Ectodermal cell (in vitro differentiated cells): ENCODE measurements at regions not wholly inside any gene's neighbourhood (a gene's known extent, or its start where the extent isn't known, plus 50 kb on each side); places are given as distances from the start of the nearest gene placed in this dataset.

Experiments
- H3K27ac ChIP-seq: 2 replicates; pipeline ENCODE4 v1.7.0; 2013; ENCODE audit warnings: mild to moderate bottlenecking, low read depth, low read length; ENCODE audit not compliant: insufficient read depth, poor library complexity, severe bottlenecking
- H3K27me3 ChIP-seq: 2 replicates; pipeline ENCODE4 v1.7.0; 2013; ENCODE audit warnings: mild to moderate bottlenecking, low read length; ENCODE audit not compliant: insufficient read depth, control insufficient read depth, poor library complexity, severe bottlenecking
- H3K36me3 ChIP-seq: one replicate; pipeline ENCODE4 v1.7.0; 2013; ENCODE audit warnings: low read length; ENCODE audit not compliant: control insufficient read depth, insufficient read depth
- H3K4me1 ChIP-seq: one replicate; pipeline ENCODE4 v1.7.0; 2013; ENCODE audit warnings: low read length; ENCODE audit not compliant: control insufficient read depth, insufficient read depth
- H3K4me3 ChIP-seq: 2 replicates; pipeline ENCODE4 v1.7.0; 2013; ENCODE audit warnings: low read depth, low read length, control low read depth; ENCODE audit not compliant: insufficient read depth
- H3K9me3 ChIP-seq: 2 replicates; pipeline ENCODE4 v1.7.0; 2013; ENCODE audit warnings: mild to moderate bottlenecking, low read length, moderate library complexity; ENCODE audit not compliant: control insufficient read depth
- WGBS, 2 experiments: methylation state at CpG; one replicate each; pipeline ENCODE4 v1.1.7; 2013; ENCODE audit warnings: missing lambda C conversion rate in 2 of 2; 5-methylcytosine and 5-hydroxymethylcytosine counted together

DNA sequence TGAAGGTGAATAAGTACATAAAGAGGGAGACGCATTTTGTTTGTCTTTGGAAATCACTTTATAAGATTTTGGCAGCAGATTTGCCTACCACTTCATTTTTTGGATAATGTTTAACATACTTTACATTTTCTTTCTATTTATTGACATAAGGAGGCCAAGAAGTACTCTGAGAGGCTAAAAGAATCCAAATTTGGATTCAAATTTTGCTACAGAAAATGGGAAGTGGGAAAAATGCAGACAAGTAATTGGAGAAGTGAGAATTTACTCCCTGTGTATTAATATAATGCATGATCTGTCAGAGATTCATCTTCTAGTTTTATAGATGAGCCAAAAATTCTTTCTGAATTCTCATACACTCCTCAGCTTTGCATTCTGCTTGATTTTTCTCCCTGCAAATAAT lies 411.2 kb upstream of the CTNND2 start:
- 100% methylated on average over 1 of the region's 1 CpG; no CpG with 5 or more reads in 1 of the 2 experiments for WGBS, 2 experiments

GRCh38 chr5:12313602-12314001 lies 409.4 kb upstream of the CTNND2 start:
- H3K4me3 ChIP-seq, result no peak overlapping the region
- no peaks in the 10 kb centered on the region for H3K4me1 ChIP-seq
- H3K27ac ChIP-seq, result no peak overlapping the region
- no peaks in the 10 kb centered on the region for H3K9me3 ChIP-seq
- no peaks in the 10 kb centered on the region for H3K36me3 ChIP-seq
- no peaks in the 10 kb centered on the region for H3K27me3 ChIP-seq
- WGBS, 2 experiments, result 88 to 94% methylated on average over 1 of the region's 2 CpGs

More for the DNA sequence above, 411.2 kb upstream of the CTNND2 start:
- Histone ChIP-seq H3K27me3 (no peaks in the 10 kb centered on the region), H3K4me1 (no peaks in the 10 kb centered on the region), H3K9me3 (no peaks in the 10 kb centered on the region), H3K36me3 (no peaks in the 10 kb centered on the region), H3K4me3 (no peak overlapping the region), H3K27ac (no peak overlapping the region)

DNA sequence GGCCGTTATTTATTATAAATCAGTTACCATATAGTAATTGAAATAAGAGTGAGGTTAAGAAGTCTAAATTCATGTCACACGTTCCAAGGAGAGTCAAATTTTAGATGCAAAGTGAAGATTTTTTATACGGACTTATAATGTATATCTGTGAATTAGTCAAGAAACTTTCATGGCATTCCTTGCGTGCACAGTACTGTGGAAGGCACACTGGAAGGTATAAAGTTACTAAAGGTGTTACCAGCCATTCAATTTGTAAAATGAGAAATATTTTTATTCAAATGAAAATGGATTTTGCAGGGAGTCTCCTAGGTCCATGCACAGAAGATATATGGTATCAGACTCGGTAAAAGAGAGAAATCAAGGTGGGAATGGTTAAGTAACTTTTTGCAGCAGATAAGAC lies 408.1 kb upstream of the CTNND2 start:
- H3K4me1 ChIP-seq, result no peaks in the 10 kb centered on the region
- no peak overlapping the region for H3K27ac ChIP-seq
- H3K27me3 ChIP-seq, result no peaks in the 10 kb centered on the region
- H3K4me3 ChIP-seq, result no peak overlapping the region
- H3K9me3 ChIP-seq, result no peaks in the 10 kb centered on the region
- H3K36me3 ChIP-seq, result no peaks in the 10 kb centered on the region
- 94 to 96% methylated on average over 4 of the region's 5 CpGs for WGBS, 2 experiments

DNA sequence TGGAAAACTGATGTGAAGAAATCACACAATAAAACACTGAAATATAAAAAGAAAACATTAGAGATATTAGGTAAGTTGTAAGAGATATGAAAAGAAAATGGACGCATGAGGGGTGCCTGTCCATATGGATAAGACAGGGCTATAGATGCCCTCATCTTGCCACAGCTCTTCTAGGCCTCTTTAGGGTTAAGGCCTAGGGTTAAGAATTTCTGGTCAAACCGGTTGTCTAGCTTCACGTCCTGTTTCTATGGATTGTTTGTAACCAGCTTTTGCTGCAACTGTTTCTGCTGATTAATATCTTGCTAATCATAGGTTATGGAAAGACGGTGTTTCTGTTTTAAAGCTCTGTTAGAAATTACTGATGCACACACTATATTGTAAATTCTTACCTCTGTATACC lies 389.9 kb upstream of the CTNND2 start:
- Histone ChIP-seq H3K27ac (no peak overlapping the region), H3K27me3 (no peaks in the 10 kb centered on the region), H3K4me1 (no peaks in the 10 kb centered on the region), H3K4me3 (no peak overlapping the region), H3K9me3 (no peaks in the 10 kb centered on the region), H3K36me3 (no peaks in the 10 kb centered on the region)
- 92% methylated on average over 3 of the region's 4 CpGs for WGBS, 2 experiments

GRCh38 chr5:12292610-12293204 lies 388.5 kb upstream of the CTNND2 start:
- H3K4me1 ChIP-seq, result no peaks in the 10 kb centered on the region
- H3K4me3 ChIP-seq, result no peak overlapping the region
- H3K27me3 ChIP-seq, result no peaks in the 10 kb centered on the region
- no peaks in the 10 kb centered on the region for H3K36me3 ChIP-seq
- 25 to 41% methylated on average over 4 of the region's 6 CpGs for WGBS, 2 experiments
- no peaks in the 10 kb centered on the region for H3K9me3 ChIP-seq
- no peak overlapping the region for H3K27ac ChIP-seq

DNA sequence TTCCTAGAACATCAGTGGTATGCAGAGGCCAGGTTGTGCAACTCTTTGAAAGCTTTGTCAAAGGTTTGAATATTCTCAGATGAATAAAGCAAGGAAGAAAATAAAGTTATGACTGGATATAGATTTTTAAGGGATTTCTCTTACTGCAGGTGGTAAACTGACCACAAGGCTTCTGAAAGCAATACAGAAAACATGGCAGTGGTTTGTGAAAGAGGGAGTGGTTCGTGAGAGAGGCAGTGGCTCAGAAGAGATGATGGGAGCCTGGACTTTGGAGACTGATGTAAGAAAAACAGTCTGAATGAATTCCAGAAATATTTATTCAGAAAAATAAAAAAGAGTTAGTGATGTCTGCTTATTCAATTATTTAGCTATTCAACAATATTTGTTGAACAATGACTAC lies 380.4 kb upstream of the CTNND2 start:
- H3K9me3 ChIP-seq, result no peaks in the 10 kb centered on the region
- no peaks in the 10 kb centered on the region for H3K36me3 ChIP-seq
- H3K27me3 ChIP-seq, result no peaks in the 10 kb centered on the region
- no peak overlapping the region for H3K27ac ChIP-seq
- no peaks in the 10 kb centered on the region for H3K4me1 ChIP-seq
- H3K4me3 ChIP-seq, result no peak overlapping the region
- 90 to 92% methylated on average over 1 of the region's 1 CpG for WGBS, 2 experiments

- no peak overlapping the region for H3K27ac ChIP-seq
- no peaks in the 10 kb centered on the region for H3K4me1 ChIP-seq
- H3K36me3 ChIP-seq, result no peaks in the 10 kb centered on the region
- no peaks in the 10 kb centered on the region for H3K27me3 ChIP-seq
- no peak overlapping the region for H3K4me3 ChIP-seq
- WGBS, 2 experiments, result 90 to 93% methylated on average over 2 of the region's 2 CpGs
- H3K9me3 ChIP-seq, result no peaks in the 10 kb centered on the region
Observed at GRCh38 chr5:12277504-12278192, 373.4 kb upstream of the CTNND2 start.

DNA sequence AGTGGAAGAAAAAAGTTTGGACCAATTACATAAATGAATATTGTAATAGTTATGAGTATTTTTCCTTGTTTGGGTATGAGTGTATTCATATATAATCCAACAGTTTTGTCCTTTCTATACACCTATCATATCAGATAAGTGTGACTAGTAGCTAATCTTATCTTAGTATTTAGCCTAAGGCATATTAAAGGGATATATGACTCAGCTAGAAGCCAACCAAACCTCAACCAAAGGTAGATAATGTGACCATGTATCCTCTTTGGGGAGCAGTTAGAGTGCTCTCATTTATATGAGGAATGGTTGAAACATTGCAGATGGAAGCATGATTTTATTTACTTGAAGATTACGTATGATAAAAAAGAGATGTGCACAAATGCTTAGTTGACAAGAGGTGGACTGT lies 370.0 kb upstream of the CTNND2 start:
- Histone ChIP-seq H3K4me3 (no peak overlapping the region), H3K27me3 (no peaks in the 10 kb centered on the region), H3K36me3 (no peaks in the 10 kb centered on the region), H3K4me1 (no peaks in the 10 kb centered on the region), H3K27ac (no peak overlapping the region), H3K9me3 (no peaks in the 10 kb centered on the region)
- 97 to 100% methylated on average over 1 of the region's 1 CpG for WGBS, 2 experiments

DNA sequence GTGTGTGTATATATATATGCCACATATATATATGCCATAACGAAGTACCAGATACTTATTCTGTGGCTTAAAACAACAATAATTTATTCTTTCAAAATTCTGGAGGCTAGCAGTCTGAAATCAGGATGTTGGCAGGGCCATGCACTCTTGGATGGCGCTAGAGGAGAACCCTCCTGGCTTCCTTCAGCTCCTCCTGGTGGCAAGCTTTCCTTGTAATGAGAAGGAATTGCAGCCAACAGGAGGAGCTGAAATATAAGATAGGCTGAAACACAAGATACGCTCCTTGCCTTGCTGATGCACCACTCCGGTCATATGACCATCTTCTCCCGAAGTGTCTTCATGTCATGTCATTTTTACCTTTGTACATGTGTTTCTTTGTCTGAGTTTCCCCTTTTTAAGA lies 368.1 kb upstream of the CTNND2 start:
- no peaks in the 10 kb centered on the region for H3K9me3 ChIP-seq
- no peaks in the 10 kb centered on the region for H3K27me3 ChIP-seq
- WGBS, 2 experiments, result 70 to 74% methylated on average over 4 to 5 of the region's 5 CpGs
- no peaks in the 10 kb centered on the region for H3K36me3 ChIP-seq
- no peak overlapping the region for H3K27ac ChIP-seq
- no peak overlapping the region for H3K4me3 ChIP-seq
- no peaks in the 10 kb centered on the region for H3K4me1 ChIP-seq

- Histone ChIP-seq H3K27ac (no peak overlapping the region), H3K4me3 (no peak overlapping the region), H3K27me3 (no peaks in the 10 kb centered on the region), H3K4me1 (no peaks in the 10 kb centered on the region), H3K9me3 (no peaks in the 10 kb centered on the region), H3K36me3 (no peaks in the 10 kb centered on the region)
- WGBS, 2 experiments, result 85 to 92% methylated on average over 1 of the region's 1 CpG
Observed at GRCh38 chr5:12270914-12271313, 366.7 kb upstream of the CTNND2 start.
